Body of pancreas (tissue), 4 donors: ENCODE measurements at regions not wholly inside any gene's neighbourhood (a gene's known extent, or its start where the extent isn't known, plus 50 kb on each side); places are given as distances from the start of the nearest gene placed in this dataset.

Experiments
- POLR2A ChIP-seq, 3 donors: fragments of 450-650 bp; IDR thresholded peaks; one replicate each; pipeline ENCODE4 v1.6.1; 2016; ENCODE audit warnings: antibody characterized with exemption in 3 of 3, mild to moderate bottlenecking in 2 of 3
- TF ChIP-seq, protein P1 (sequence below), 7 experiments: fragments of 450-650 bp in 4 of 7; fragments of 200-600 bp in 3 of 7; sonication (generic) in 3 of 7; IDR thresholded peaks; one replicate each; pipeline ENCODE4 v1.5.1; 2016 to 2019; ENCODE audit warnings: antibody characterized with exemption in 7 of 7

GRCh38 chr1:178620584-178621475 is 104.2 kb upstream of the RALGPS2 start:
- TF ChIP-seq, protein P1, sequence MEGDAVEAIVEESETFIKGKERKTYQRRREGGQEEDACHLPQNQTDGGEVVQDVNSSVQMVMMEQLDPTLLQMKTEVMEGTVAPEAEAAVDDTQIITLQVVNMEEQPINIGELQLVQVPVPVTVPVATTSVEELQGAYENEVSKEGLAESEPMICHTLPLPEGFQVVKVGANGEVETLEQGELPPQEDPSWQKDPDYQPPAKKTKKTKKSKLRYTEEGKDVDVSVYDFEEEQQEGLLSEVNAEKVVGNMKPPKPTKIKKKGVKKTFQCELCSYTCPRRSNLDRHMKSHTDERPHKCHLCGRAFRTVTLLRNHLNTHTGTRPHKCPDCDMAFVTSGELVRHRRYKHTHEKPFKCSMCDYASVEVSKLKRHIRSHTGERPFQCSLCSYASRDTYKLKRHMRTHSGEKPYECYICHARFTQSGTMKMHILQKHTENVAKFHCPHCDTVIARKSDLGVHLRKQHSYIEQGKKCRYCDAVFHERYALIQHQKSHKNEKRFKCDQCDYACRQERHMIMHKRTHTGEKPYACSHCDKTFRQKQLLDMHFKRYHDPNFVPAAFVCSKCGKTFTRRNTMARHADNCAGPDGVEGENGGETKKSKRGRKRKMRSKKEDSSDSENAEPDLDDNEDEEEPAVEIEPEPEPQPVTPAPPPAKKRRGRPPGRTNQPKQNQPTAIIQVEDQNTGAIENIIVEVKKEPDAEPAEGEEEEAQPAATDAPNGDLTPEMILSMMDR (IDR thresholded peaks at IDR 0.05): no peak
- no peak for TF ChIP-seq POLR2A (IDR thresholded peaks at IDR 0.05)
